OCI-LY3 (cell line): ENCODE measurements at regions not wholly inside any gene's neighbourhood (a gene's known extent, or its start where the extent isn't known, plus 50 kb on each side); places are given as distances from the start of the nearest gene placed in this dataset.

Experiments used
- CTCF ChIP-seq: fragments of 200-600, 300-600 bp; sonication (generic); IDR thresholded peaks from 2 replicates; pipeline ENCODE4 v1.5.1; 2014; ENCODE audit warnings: antibody characterized with exemption, low read length, low read depth
- EZH2phosphoT487 ChIP-seq: fragments of 200-600 bp; shearing (Covaris generic); IDR thresholded peaks from 2 replicates; pipeline ENCODE4 v1.6.1; 2018; ENCODE audit warnings: antibody characterized with exemption, mixed run types, low read depth

DNA sequence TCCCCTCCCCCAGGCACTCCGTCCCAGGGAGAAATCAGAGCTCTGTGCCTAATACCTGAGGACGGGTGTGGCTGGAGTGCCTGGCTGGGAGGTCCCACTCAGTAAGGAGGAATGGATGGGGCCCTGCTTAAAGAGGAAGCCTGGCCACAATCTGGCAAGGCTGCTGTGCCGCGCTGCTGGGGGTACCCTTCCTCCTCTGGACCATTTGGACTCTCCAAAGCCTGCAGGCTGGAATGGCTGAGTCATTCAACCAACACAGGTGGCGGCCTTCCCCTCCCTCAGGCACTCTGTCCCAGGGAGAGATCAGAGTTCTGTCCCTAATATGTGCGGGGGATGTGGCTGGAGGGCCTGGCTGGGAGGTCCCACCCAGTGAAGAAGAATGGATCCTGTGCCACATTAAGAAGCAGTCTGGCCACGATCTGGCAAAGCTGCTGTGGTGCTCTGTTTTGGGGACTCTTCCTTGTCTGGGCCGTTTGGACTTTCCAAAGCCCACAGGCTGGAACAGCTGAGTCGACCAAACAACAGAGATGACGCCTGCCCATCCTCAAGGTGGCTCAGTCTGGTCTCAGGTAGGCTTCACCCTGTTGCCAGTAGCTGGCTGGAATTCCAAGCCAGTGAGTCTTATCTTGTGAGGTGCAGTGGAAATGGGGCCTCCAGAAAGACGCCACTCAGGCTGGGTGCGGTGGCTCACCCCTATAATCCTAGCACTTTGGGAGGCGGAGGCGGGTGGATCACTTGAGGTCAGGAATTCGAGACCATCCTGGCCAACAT, 127.3 kb upstream of the HUWE1 start:
- no peak for TF ChIP-seq CTCF
- TF ChIP-seq EZH2phosphoT487: no peak
